ENCODE measurements at regions not wholly inside any gene's neighbourhood (a gene's known extent, or its start where the extent isn't known, plus 50 kb on each side); places are given as distances from the start of the nearest gene placed in this dataset.

DNA sequence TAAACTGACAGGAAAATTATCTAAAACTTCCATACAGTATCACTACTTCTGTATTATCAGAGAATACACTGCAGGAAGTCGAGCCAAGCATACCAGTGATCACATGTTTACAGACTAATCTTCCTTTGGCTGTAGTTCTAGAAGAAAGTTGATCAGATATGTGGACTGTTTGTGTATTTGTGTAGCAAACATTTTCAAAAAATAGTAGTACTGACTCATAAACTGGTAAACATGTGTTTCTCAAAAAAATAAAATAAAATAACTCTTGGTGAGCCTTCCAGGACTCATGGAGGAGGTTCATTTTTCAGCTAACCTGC, 148.9 kb upstream of the SLC39A10 start (continued):
- TF ChIP-seq, protein P1, sequence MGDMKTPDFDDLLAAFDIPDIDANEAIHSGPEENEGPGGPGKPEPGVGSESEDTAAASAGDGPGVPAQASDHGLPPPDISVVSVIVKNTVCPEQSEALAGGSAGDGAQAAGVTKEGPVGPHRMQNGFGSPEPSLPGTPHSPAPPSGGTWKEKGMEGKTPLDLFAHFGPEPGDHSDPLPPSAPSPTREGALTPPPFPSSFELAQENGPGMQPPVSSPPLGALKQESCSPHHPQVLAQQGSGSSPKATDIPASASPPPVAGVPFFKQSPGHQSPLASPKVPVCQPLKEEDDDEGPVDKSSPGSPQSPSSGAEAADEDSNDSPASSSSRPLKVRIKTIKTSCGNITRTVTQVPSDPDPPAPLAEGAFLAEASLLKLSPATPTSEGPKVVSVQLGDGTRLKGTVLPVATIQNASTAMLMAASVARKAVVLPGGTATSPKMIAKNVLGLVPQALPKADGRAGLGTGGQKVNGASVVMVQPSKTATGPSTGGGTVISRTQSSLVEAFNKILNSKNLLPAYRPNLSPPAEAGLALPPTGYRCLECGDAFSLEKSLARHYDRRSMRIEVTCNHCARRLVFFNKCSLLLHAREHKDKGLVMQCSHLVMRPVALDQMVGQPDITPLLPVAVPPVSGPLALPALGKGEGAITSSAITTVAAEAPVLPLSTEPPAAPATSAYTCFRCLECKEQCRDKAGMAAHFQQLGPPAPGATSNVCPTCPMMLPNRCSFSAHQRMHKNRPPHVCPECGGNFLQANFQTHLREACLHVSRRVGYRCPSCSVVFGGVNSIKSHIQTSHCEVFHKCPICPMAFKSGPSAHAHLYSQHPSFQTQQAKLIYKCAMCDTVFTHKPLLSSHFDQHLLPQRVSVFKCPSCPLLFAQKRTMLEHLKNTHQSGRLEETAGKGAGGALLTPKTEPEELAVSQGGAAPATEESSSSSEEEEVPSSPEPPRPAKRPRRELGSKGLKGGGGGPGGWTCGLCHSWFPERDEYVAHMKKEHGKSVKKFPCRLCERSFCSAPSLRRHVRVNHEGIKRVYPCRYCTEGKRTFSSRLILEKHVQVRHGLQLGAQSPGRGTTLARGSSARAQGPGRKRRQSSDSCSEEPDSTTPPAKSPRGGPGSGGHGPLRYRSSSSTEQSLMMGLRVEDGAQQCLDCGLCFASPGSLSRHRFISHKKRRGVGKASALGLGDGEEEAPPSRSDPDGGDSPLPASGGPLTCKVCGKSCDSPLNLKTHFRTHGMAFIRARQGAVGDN (CRISPR knock-in tag; IDR thresholded peaks at IDR 0.05): no peak
- TF ChIP-seq SNAPC2 (CRISPR knock-in tag; IDR thresholded peaks at IDR 0.05) (no peak), SMARCC2 (IDR thresholded peaks at IDR 0.05) (no peak), NFKBIZ (CRISPR knock-in tag; IDR thresholded peaks at IDR 0.05) (no peak), TMF1 (CRISPR knock-in tag; IDR thresholded peaks at IDR 0.05; ENCODE audit: low read depth) (no peak), ZC3H13 (CRISPR knock-in tag; IDR thresholded peaks at IDR 0.05) (no peak), ZFY (CRISPR knock-in tag; IDR thresholded peaks at IDR 0.05) (no peak)
- TF ChIP-seq, protein P2, sequence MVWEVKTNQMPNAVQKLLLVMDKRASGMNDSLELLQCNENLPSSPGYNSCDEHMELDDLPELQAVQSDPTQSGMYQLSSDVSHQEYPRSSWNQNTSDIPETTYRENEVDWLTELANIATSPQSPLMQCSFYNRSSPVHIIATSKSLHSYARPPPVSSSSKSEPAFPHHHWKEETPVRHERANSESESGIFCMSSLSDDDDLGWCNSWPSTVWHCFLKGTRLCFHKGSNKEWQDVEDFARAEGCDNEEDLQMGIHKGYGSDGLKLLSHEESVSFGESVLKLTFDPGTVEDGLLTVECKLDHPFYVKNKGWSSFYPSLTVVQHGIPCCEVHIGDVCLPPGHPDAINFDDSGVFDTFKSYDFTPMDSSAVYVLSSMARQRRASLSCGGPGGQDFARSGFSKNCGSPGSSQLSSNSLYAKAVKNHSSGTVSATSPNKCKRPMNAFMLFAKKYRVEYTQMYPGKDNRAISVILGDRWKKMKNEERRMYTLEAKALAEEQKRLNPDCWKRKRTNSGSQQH (CRISPR knock-in tag; IDR thresholded peaks at IDR 0.05; ENCODE audit: low read depth): no peak

DNA sequence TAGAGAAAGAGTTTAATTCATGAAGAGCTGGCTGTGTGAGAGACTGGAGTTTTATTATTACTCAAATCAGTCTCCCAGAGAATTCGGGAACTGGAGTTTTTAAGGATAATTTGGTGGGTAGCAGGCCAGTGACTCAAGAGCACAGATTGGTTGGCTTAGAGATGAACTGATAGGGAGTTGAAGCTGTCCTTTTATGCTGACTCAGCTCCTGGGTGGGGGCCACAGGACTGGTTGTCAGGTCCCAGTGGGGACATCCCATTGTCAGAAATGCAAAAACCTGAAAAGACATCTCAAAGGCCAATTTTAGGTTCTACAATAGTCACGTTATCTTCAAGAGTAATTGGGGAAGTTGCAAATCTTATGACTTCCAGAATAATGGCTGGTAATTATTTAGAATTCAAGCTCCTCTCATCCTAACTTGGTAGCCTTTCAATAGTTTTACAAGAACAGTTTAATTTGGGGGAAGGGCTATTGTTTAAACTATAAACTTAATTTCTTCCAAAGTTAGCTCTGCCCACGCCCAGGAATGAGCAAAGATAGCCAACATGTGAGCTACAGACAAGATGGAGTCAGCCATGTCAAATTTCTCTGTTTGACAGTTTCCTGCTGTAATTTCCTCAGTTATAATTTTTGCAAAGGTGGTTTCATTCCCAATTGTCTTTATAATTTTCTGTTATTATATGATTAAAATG, 149.4 kb upstream of the SLC39A10 start:
- no peak for ATAC-seq
- H3K4me3 ChIP-seq (replicated peaks in 1 of 3; ENCODE audit: insufficient read depth in 1 of 3, low read depth in 2 of 3, low read length in 3 of 3): no peak overlapping the region

More for the DNA sequence above, 149.4 kb upstream of the SLC39A10 start:
- in situ Hi-C loops (cut with HindIII; ENCODE audit: extremely low pct_ligation_motif_present, low pct_unique_long_range_greater_than_20kb): no loop called here
- TF ChIP-seq, protein P3, sequence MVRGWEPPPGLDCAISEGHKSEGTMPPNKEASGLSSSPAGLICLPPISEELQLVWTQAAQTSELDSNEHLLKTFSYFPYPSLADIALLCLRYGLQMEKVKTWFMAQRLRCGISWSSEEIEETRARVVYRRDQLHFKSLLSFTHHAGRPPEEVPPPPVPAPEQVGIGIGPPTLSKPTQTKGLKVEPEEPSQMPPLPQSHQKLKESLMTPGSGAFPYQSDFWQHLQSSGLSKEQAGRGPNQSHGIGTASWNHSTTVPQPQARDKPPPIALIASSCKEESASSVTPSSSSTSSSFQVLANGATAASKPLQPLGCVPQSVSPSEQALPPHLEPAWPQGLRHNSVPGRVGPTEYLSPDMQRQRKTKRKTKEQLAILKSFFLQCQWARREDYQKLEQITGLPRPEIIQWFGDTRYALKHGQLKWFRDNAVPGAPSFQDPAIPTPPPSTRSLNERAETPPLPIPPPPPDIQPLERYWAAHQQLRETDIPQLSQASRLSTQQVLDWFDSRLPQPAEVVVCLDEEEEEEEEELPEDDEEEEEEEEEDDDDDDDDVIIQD (CRISPR knock-in tag; IDR thresholded peaks at IDR 0.05; ENCODE audit: low read depth): no peak
- TF ChIP-seq ZNF556 (CRISPR knock-in tag; IDR thresholded peaks at IDR 0.05; ENCODE audit: borderline replicate concordance) (no peak), ZSCAN30 (CRISPR knock-in tag; IDR thresholded peaks at IDR 0.05) (no peak), MAFF (IDR thresholded peaks at IDR 0.05; ENCODE audit: low read depth, low read length) (peak; percentile 96), DPF2 (CRISPR knock-in tag; IDR thresholded peaks at IDR 0.05; ENCODE audit: borderline replicate concordance, low read depth) (no peak), MAFK (conservative IDR thresholded peaks at IDR 0.05 in 1 of 2, IDR thresholded peaks at IDR 0.05 in 1 of 2; ENCODE audit: low read length in 2 of 2) (peak; percentile 94 to 98)
- Histone ChIP-seq H3K9ac (ENCODE audit: insufficient read depth, low read depth, low read length) (no peak overlapping the region), H4K20me1 (ENCODE audit: insufficient read depth, low read length) (no peaks in the 10 kb centered on the region), H3K9me3 (ENCODE audit: low read length) (peaks cover 10% of the 10 kb centered on the region; the same call in 1 of the 2 replicates), H3K4me2 (ENCODE audit: low read depth, low read length) (no peak overlapping the region), H3K36me3 (replicated peaks in 1 of 2; ENCODE audit: control insufficient read depth in 1 of 2, insufficient read depth in 2 of 2, low read length in 2 of 2) (no peaks in the 10 kb centered on the region), H3K27me3 (ENCODE audit: control insufficient read depth in 1 of 2, insufficient read depth in 2 of 2, low read length in 2 of 2) (no peaks in the 10 kb centered on the region), H3K79me2 (ENCODE audit: insufficient read depth, low read length) (no peaks in the 10 kb centered on the region), H3K4me1 (ENCODE audit: insufficient read depth, low read length) (no peaks in the 10 kb centered on the region), H2AFZ (ENCODE audit: low read length) (no peak overlapping the region), H3K27ac (ENCODE audit: extremely low read length, insufficient read depth, low read length) (no peak overlapping the region)
- CTCF ChIA-PET (ENCODE audit: low intra/inter-chr PET ratio, low total read pairs): no interaction called here
- WGBS (ENCODE audit: low lambda C conversion rate): 3% methylated on average over 3 of the region's 3 CpGs
- no TSS peak for BruUV-seq (replicated peaks)
- DNase-seq (ENCODE audit: low spot score) (no peak), FAIRE-seq (no peak)
- POLR2A ChIA-PET: no interaction called here
- intact Hi-C loops (cut with micrococcal nuclease; ENCODE audit: unreplicated experiment): no loop called here
